HG03575 (cell line): ENCODE measurements at regions not wholly inside any gene's neighbourhood (a gene's known extent, or its start where the extent isn't known, plus 50 kb on each side); places are given as distances from the start of the nearest gene placed in this dataset.
"Not testable (repeated sequence)": the region's sequence is repeated elsewhere in the genome, so short reads cannot be mapped to it uniquely, and the experiment has no call there.

Source experiments
- ATAC-seq: cut with Tn5 transposase; IDR thresholded peaks from one replicate; pipeline ENCODE4 v1.9.1; 2021; ENCODE audit not compliant: unreplicated experiment, insufficient number of reproducible peaks, low FRiP score; ENCODE audit errors: extremely low read depth

DNA sequence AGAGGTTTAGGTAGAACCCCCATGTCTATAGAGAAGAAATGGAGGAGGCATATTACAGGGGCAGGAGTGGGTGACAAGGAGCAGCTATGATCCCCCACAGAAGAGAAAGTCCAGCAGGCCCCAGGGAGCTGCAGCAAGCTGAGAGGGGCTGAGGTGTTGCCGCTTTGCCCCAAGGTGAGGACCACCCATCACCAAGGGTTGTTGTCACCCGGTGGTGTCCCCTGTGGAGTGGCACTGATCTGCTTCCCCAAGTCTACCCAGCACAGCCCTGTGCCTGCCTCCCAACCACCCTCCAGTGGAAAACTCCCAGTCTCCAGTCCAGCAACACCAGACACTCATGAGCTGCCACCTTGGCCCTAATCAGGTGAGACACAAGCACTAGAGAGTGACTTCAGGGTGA, 149.3 kb upstream of the NOCT start:
- no peak for ATAC-seq

DNA sequence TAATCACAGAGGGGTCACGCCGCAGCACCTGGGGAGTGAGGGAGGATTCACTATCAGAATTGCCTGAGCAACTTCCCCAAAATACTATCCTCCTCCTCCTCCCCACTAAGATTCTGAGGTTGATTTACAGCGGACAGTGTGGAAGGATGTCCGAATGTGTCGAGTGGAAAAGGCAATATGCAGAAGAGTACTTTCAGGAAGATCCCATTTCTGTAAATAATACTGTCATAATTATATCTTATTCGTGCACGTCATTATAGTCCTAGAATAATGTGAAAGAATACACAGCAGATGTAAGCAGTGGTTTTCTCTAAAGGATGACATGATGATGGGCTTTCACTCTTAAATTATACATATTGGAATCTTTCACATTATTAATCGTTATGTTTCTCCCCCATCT, 149.8 kb upstream of the NOCT start:
- ATAC-seq = no peak

DNA sequence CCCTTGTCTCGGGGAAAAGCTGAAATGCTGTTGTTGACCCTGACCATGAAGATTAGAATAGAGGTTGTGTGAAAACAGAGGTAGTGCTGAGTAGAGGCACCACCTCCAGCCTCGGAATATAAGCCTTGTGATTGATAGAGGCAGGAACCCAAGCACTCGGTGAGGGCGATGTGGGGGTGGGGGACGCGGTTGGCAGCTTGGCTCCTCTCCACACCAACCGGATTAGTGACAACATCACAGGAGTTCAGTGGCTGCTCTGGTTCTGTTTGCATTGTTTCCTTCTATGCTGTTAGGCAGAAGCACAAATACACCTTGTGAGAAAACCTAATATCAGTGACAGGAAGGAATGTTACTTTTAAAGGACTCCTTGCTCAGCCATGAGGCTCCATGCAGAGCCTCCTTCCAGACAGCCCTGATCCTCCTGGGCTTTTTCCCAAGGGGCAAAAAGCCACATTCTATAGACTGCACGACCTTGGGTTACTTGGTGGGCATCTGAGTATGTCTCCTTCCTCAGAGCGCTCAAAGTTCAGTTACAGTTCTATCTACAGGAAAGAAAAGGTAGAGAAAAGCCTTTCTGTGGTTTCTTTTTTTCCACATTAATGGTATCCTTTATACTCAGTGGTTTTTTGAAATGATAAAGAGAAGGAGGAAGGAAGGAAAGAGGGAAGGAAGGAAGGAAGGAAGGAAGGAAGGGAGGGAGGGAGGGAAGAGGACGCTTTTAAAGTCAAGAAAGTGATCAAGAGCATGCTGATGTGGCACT, 150.4 kb upstream of the NOCT start:
- ATAC-seq = no peak

DNA sequence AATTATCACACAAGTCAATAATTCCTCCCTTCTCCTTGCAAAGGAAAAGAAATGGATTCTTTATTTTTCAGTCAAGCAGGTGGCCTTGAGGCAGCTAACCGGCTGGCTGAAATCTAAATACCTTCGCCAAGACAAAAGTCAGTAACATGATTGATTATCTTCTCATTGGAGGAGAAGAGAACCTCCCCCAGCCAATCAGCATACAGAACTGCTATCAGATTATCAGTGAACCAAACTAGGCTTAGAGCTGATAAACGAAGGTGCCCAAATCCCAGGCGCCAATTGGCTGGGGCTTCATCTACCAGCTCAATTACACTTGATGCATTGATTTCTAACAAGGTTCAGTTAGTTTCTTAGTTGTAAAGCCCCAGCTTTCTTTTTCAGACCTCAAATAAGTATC, 152.4 kb upstream of the NOCT start:
- ATAC-seq = no peak

DNA sequence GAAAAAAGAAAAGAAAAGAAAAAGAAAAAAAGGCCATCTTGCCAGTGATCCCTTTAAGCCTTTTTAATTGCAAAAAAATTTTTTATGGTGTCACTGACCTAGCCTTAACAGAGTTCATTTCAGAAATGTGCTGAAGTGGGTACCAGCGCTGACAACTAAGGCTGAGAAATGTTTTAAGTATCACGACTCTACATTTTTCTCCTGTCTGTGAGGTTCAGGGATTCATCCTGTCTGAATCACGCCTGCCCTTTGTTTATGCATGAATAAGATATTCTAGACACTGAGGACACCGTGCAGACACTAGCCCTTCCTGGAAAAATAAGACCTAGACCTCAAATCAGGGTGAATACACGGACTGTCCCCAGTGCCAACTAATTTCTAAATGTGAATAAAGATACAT, 154.4 kb upstream of the NOCT start:
- no peak for ATAC-seq

DNA sequence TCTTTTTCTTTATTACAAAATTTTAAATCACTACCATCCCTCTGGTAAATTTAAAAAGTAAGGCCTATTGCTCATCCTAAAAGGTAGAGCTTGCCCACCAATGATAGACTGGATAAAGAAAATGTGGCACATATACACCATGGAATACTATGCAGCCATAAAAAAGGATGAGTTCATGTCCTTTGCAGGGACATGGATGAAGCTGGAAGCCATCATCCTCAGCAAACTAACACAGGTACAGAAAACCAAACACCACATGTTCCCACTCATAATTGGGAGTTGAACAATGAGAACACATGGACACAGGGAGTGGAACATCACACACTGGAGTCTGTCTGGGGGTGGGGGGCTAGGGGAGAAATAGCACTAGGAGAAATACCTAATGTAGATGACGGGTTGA, 155.2 kb upstream of the NOCT start:
- ATAC-seq = not testable (repeated sequence)

DNA sequence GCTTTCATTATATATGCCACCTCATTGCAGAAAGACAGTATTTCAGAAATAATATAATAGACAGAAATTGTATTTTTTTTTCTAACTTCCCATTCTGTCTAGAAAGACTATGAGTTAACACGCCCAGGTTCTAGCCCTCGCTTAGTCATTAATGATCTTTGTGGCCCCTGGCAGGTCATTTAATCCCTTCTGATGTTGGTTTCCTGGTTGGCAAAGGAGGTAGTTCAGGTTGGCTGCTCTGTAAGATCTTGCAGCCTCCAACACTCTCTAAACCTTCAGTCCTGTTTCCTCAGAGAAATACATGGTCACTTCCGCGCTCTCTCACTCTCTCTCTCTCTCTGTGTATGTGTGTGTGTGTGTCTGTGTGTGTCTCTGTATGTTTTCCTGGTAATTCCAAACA, 156.3 kb upstream of the NOCT start:
- ATAC-seq = no peak

DNA sequence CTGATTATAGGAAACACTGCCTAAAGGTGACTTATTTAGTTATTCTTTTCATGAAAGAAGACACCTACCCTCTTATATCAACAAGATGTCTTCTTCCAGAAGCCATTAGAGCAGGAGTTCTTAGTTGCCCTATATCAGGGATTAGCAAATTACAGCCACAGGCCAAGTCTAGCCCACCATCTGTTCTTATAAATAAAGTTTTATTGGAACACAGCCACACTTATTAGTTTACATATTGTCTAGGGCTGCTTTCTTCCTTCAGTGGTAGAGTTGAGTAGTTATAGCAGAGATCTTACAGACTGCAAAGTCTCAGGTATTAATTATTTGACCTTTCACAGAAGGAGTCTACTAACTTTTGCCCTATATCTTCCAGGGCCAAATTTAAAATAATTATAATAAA, 157.2 kb upstream of the NOCT start:
- no peak for ATAC-seq

DNA sequence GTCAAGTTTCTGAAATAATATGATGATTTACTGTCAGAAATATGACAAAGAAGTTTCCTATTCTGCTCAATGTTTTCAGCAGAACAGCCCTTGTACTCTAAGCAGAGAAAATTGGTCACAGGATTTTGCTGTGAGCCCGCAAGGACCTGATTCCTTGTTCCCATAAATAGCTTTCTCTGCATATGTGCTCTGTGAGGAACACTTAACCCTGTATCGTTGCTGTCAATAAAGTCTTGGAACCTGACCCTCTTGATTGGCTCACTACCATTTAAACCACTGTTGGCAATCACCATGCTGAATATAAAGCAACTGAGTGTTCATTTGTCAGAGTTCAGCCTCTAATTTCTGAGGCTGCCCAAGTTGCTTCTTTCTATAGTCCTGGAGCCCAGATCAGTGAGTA, 158.2 kb upstream of the NOCT start:
- ATAC-seq = no peak

DNA sequence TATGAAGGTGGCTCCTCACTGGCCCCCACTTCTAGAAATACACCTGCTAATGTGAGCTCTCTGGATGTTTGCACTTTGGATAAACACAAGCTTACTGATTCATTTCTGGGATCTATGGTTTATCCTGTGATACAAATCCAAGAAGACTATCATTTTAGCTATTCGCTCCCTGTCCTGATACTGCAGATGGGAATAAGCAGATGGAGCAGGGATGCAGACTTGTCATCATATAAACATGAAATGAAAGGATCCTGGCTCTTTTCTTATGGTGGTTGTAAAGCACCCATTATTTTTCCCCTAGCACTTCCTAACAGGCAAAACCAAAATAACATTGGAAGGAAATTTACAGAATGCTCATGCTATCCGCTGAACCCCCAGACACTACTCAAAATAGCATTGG, 162.9 kb upstream of the NOCT start:
- no peak for ATAC-seq

DNA sequence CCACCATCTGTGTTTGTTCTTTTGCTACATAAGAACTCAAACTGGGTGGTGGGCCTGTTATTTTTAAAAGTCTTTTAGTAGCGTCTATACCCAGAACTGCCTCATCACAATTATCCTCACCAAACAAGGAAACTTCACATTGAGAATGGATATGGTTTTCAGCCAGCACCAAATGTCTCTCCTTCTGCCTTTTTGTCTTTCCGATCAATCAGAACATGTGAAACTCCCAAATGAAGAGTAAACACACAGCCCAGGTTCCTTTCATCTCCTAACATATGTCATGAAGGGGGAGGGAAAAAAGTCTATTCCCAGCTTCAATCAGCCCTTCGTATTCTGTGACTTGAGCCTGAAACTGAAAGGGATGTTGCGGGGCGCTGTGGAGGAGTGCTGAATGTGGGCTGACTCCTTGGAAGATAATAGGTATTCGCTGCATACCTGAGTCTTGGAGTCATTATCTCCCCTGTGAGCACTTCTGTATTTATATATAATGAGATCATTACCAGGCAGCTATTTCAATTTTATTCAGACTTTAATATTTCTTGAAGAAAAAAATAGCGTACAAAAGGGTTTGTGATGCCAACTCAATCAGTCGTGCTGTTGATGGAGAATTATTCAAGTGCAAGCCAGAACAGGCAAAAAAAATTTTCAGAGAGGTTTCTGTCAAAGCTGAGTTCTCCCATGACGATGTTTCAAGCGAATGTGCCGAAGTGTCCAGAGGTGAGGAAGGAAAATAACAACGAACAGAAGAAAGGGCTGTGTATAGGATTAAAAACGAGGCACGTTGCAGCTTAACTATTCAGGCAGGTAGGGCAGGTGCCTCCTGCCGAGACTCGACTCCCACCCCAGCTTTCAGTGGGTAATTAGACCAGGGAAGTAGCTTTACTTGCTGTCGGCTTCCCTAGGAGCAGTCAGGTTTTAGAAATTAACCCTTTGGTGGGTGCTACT, 163.9 kb upstream of the NOCT start:
- no peak for ATAC-seq

DNA sequence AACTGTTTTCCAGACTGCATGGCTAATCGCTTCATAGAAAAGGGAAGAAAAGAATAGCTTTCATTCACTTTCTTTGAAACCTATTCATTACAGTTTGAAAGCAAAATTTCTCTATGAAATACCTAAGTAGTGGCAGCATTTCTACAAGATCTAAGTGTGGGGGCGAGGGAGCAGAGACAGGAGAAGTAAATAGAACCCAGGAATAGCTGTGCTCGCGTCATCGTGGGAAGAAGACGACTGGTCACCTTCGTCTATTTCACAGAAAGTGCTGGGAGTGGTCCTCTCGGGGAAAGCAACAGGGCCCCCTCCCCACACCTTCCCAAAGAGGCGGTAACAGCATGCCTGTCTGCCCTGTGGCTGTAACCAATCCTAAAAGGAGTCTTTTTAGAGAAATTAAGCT, 169.9 kb upstream of the NOCT start:
- ATAC-seq = no peak

DNA sequence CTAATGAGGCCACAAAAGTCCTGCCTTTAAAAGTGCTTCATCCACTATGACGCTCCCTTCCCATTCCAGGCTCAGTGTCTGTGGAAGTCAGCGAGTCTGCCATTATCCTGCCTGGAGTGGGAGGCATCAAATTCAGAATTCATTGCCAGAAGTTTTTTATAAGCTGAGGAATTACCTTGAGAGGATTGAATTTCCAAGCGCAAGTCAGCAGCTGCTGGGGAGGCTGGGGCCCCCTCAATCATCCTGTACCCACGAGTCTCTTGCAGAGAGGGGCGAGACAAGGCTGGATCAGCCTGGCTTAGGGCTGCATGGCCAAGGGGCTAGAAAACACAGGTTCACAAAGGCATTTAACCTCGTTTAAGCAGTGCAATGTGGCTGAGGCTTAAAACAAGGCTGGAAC, 170.5 kb upstream of the NOCT start:
- no peak for ATAC-seq

DNA sequence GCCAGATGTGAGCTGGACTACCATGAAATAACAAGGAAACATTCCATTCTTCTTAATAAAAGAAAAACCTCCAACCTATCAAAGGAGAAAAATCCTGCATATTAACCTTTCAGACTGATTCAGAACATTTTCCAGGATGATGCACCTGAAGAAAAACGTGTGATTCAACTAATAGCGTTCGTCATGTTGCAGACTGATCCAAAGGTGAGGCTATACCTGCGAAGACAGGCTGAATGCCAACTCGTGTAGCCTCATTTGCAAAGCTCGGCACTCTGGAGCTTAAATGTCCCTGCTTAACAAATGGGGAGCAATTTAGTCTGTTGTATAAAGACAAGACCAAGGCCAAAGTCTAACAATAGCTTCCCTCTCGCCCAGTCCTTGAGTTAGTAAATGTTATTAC, 172.0 kb upstream of the NOCT start:
- no peak for ATAC-seq

DNA sequence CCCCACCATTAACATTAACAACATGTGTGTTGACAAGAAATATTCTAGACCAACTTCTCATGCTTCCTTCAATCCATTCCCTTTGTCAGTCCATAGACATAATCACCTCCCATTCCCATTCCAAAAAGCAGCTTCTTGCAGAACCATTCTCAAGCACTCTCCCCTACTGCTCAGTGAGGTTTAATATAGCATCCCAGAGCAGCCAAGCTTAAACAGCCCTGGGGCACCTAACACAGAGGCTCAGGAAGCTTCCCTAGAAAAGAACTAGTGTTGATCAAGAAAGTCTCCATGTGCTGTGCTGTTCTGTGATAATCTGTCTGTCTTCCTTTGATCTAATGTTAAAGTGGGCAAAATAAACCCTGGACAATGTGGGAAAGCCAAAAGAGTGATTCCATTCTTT, 174.2 kb upstream of the NOCT start:
- no peak for ATAC-seq

DNA sequence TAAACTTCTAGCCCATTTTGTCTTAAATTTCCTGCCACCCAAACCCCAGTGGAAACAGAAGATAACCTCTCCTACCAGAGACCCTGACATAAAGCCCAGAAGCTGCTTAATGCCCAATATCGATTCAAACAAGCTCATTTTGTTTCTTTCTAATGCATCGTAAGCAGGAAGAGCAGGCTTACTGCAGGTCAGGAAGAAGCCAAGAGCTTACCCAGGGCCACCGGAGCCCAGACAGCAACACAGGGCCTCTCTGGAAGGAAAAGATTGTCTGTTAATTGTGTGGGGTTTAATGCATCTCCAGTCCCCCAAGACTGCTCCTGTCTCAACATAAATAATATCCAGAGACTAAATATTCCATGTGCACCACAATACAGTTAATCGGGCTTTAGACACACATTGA, 177.3 kb upstream of the NOCT start:
- ATAC-seq = no peak

DNA sequence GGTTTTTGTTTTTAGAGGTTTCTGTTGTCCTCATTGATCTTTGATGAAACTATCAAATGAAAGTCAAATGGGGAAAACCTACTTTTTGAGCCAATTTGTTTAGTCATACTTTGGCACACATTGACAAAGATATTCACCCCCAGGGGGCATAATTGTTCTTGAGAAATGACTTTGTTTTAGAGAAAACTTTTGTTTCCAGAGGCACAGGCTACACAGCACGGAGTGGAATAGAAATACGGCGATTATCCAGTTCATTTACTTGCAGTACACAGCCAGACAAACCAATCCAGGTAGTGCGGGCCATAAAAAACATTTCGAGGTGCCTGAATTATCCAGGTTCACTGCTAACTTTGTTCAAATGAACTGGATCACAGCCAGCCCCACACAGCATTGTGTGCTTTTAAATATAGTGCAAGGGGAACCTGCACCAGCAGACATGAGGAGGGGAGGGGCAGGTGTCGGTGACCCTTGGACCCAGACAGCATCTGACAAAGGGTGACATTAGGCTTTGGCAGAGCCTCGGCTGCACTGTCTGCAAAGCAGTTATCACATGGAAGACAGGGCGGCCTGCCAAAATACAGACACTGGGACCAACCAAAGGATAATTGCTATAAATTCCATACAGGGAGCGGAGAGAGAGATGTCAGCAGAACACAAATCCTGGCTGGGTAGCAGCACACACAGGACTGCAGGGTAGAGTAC, 179.6 kb upstream of the NOCT start:
- ATAC-seq = no peak

DNA sequence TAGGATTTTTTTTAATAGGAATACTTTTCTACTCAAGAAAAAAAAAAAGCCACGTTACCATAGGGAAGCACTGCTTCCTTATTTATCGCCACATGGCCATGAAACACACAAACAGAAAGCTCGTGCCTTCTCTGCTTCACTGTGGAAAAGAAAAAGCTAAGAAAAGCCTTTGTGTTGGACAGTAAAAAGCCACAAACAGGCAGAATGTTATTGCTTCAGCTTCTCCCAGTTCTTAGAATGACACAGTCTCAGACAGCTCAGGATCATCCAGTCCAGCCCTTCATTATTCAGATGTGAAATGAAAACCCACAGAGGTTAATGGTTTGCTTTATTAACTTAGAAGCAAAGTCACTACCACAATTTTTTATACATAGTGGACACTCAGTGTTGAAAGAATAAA, 181.6 kb upstream of the NOCT start:
- ATAC-seq = no peak

DNA sequence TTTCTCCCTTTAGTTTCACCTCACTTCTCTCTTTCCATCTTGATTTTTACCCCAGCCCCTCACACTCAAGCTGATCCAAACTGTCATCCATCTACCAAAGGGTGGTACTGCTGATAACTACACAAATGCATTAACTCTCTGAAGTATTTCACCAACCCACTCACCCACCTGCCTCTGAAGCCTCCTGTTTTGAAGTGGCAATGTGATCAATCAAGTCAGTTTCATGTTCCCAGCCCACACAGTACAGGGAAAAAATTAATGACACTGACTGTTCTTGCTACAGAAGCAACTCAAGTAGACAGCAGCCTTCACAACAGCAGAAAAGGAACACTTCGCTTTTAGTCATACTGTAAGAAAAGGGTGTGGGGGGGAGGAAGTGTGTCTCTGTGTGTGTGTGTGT, 183.0 kb upstream of the NOCT start:
- no peak for ATAC-seq

DNA sequence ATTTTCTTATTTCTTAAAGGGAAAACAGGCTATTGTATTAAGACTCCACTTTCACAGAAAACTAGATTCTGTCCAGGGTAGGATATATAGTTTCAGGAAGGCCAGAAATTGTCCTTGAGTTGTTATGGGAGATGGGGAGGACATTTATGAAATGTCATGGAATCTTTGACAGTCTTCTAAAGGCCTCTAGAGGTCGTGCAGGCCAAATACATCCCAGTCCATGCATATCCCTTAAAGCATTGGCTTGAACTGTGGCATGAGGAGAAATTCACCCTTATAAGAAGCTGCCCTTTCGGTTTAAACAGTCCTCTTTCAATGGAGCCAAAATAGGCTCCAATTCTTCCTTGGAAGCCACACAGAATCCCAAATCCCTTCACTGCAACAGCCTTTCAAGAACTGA, 183.6 kb upstream of the NOCT start:
- ATAC-seq = no peak
